Tibial nerve (tissue), 3 donors: ENCODE measurements at regions not wholly inside any gene's neighbourhood (a gene's known extent, or its start where the extent isn't known, plus 50 kb on each side); places are given as distances from the start of the nearest gene placed in this dataset.

ENCODE experiments used
- EP300 ChIP-seq, 2 donors: sonication (generic); formaldehyde crosslinking; IDR thresholded peaks; one replicate each; pipeline ENCODE4 v1.6.1; 2017; ENCODE audit warnings: antibody characterized with exemption in 2 of 2, mild to moderate bottlenecking in 1 of 2
- POLR2A ChIP-seq, 2 donors: fragments of 450-650 bp; IDR thresholded peaks; one replicate each; pipeline ENCODE4 v1.6.1; 2017; ENCODE audit warnings: antibody characterized with exemption in 2 of 2, mild to moderate bottlenecking in 2 of 2, moderate library complexity in 2 of 2

DNA sequence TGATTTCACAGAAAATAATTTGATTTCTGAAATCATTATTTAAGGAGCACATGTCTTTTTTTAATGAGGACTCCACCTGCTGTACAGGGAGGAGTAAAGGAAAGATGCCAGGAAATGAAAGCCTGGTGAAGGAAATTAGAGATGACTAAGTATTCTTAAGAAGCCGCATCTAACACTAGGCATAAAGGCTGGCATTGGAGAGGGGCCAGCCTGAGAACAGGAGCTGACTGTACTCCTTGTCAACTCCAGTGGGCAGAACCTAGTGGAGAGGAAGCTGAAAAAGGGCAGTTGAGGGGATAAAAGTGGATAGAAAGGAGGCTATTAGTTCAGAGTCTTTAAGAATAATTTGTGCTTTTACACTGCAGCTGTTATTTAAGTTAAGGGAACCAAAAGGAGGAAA lies 393.0 kb downstream of the PPP1R2C start:
- no peak for TF ChIP-seq EP300 (IDR thresholded peaks at IDR 0.05)
- TF ChIP-seq POLR2A (IDR thresholded peaks at IDR 0.05) = no peak
